IMR-90 (cell line): ENCODE measurements at regions not wholly inside any gene's neighbourhood (a gene's known extent, or its start where the extent isn't known, plus 50 kb on each side); places are given as distances from the start of the nearest gene placed in this dataset.

Experiments used
- ATAC-seq: fragments of 200-7000 bp; cut with Tn5 transposase; 2 replicates; pipeline ENCODE4 v1.9.1; 2020; ENCODE audit warnings: low read depth, mild to moderate bottlenecking, moderate library complexity
- BruUV-seq: library from RNA; stranded (reverse); fragments of 400-500 nt; replicated peaks from 2 replicates; lab custom pipeline; 2021; lab: Mats Ljungman, UMichigan
- CTCF ChIA-PET: fragments of 300-600 bp; formaldehyde crosslinking; extraction: SDS; loops from one replicate; lab custom pipeline; 2021; ENCODE audit warnings: antibody characterized with exemption; lab: Yijun Ruan, JAX
- POLR2A ChIA-PET: fragments of 300-600 bp; sonication (Branson Sonifier 250); formaldehyde crosslinking; loops from one replicate; lab custom pipeline; 2022; ENCODE audit warnings: antibody characterized with exemption; ENCODE audit not compliant: unreplicated experiment; lab: Charles Lee
- DNase-seq: peaks from one replicate; pipeline ENCODE4 v3.0.0; 2013
- H2AFZ ChIP-seq: replicated peaks from 2 replicates; pipeline ENCODE3; 2013; ENCODE audit warnings: low read length, mild to moderate bottlenecking; ENCODE audit not compliant: poor library complexity
- H2AK5ac ChIP-seq: 2 replicates; pipeline ENCODE4 v1.6.1; 2013; ENCODE audit warnings: low read depth, low read length, inconsistent platforms
- H2AK9ac ChIP-seq: replicated peaks from 2 replicates; pipeline ENCODE3; 2013; ENCODE audit warnings: mild to moderate bottlenecking, low read depth, low read length, moderate library complexity; ENCODE audit not compliant: poor library complexity
- H2BK120ac ChIP-seq: 2 replicates; pipeline ENCODE4 v1.6.1; 2013; ENCODE audit warnings: low read depth, low read length, inconsistent platforms
- H2BK15ac ChIP-seq: 3 replicates; pipeline ENCODE4 v1.6.1; 2013; ENCODE audit warnings: low read depth, low read length, inconsistent platforms
- H2BK20ac ChIP-seq: 2 replicates; pipeline ENCODE4 v1.6.1; 2013; ENCODE audit warnings: low read depth, mild to moderate bottlenecking, inconsistent platforms, low read length, moderate library complexity
- H2BK5ac ChIP-seq: 2 replicates; pipeline ENCODE4 v1.6.1; 2013; ENCODE audit warnings: mild to moderate bottlenecking, low read depth, low read length, inconsistent platforms; ENCODE audit not compliant: poor library complexity, severe bottlenecking
- H3K14ac ChIP-seq: replicated peaks from 2 replicates; pipeline ENCODE4 v1.6.1; 2013; ENCODE audit warnings: low read depth, low read length, inconsistent platforms
- H3K18ac ChIP-seq: 2 replicates; pipeline ENCODE4 v1.6.1; 2013; ENCODE audit warnings: low read depth, low read length, control low read depth
- H3K23ac ChIP-seq: 2 replicates; pipeline ENCODE4 v1.6.1; 2013; ENCODE audit warnings: low read depth, low read length, inconsistent platforms
- H3K27ac ChIP-seq: 2 replicates; pipeline ENCODE4 v1.5.1; 2013; ENCODE audit warnings: mild to moderate bottlenecking, control low read depth, low read length; ENCODE audit not compliant: insufficient read depth
- H3K27me3 ChIP-seq: 2 replicates; pipeline ENCODE4 v1.6.1; 2013; ENCODE audit warnings: low read length; ENCODE audit not compliant: control insufficient read depth, insufficient read depth
- H3K36me3 ChIP-seq: 2 replicates; pipeline ENCODE4 v1.6.1; 2013; ENCODE audit warnings: low read length, mixed read lengths; ENCODE audit not compliant: control insufficient read depth, insufficient read depth
- H3K4ac ChIP-seq: 2 replicates; pipeline ENCODE4 v1.6.1; 2013; ENCODE audit warnings: low read depth, low read length, inconsistent platforms
- H3K4me1 ChIP-seq: 2 replicates; pipeline ENCODE4 v1.6.1; 2013; ENCODE audit warnings: low read length, mixed read lengths; ENCODE audit not compliant: control insufficient read depth, insufficient read depth
- H3K4me2 ChIP-seq: 2 replicates; pipeline ENCODE4 v1.6.1; 2013; ENCODE audit warnings: low read depth, mild to moderate bottlenecking, control low read depth, low read length, moderate library complexity
- H3K4me3 ChIP-seq: 2 replicates; pipeline ENCODE4 v1.5.1; 2013; ENCODE audit warnings: low read depth, mild to moderate bottlenecking, control low read depth, low read length, moderate library complexity; ENCODE audit not compliant: insufficient read depth
- H3K56ac ChIP-seq: 2 replicates; pipeline ENCODE4 v1.6.1; 2013; ENCODE audit warnings: low read length, inconsistent platforms; ENCODE audit not compliant: insufficient read depth; ENCODE audit errors: extremely low read depth
- H3K79me1 ChIP-seq, 2 experiments: 2 replicates each; pipeline ENCODE4 v1.6.1; 2013; ENCODE audit warnings: low read length in 2 of 2, inconsistent platforms in 1 of 2, low read depth in 1 of 2
- H3K9ac ChIP-seq: 2 replicates; pipeline ENCODE4 v1.6.1; 2013; ENCODE audit warnings: low read depth, low read length, control low read depth
- H3K9me1 ChIP-seq: 2 replicates; pipeline ENCODE4 v1.6.1; 2013; ENCODE audit warnings: low read length, inconsistent platforms; ENCODE audit not compliant: insufficient read depth
- H3K9me3 ChIP-seq: 2 replicates; pipeline ENCODE4 v1.6.1; 2013; ENCODE audit warnings: low read length; ENCODE audit not compliant: control insufficient read depth, insufficient read depth
- H4K20me1 ChIP-seq: 2 replicates; pipeline ENCODE4 v1.6.1; 2013; ENCODE audit warnings: low read length, inconsistent platforms; ENCODE audit not compliant: insufficient read depth
- H4K5ac ChIP-seq: 2 replicates; pipeline ENCODE4 v1.6.1; 2013; ENCODE audit warnings: mild to moderate bottlenecking, low read depth, low read length, control low read depth
- H4K8ac ChIP-seq, 2 experiments: 2 replicates each; pipeline ENCODE4 v1.6.1; 2013; ENCODE audit warnings: low read depth in 2 of 2, low read length in 2 of 2, control low read depth in 1 of 2, inconsistent platforms in 1 of 2
- H4K91ac ChIP-seq: 2 replicates; pipeline ENCODE4 v1.6.1; 2013; ENCODE audit warnings: low read depth, low read length, inconsistent platforms; ENCODE audit not compliant: insufficient read depth
- BHLHE40 ChIP-seq: fragments of 150-350 bp; IDR thresholded peaks from 2 replicates; pipeline ENCODE4 v1.6.1; 2016; ENCODE audit warnings: mild to moderate bottlenecking, low read depth, low read length
- CEBPB ChIP-seq: IDR thresholded peaks from 2 replicates; pipeline ENCODE4 v1.6.1; 2012; ENCODE audit warnings: low read depth, low read length, improper control_type of control experiment
- CHD1 ChIP-seq: IDR thresholded peaks from 2 replicates; pipeline ENCODE4 v1.6.1; 2012; ENCODE audit warnings: low read depth, low read length, improper control_type of control experiment
- CTCF ChIP-seq: conservative IDR thresholded peaks from 2 replicates; pipeline ENCODE4 v1.5.1; 2012; ENCODE audit warnings: mild to moderate bottlenecking, low read depth, low read length, improper control_type of control experiment
- ELK1 ChIP-seq: fragments of 150-350 bp; IDR thresholded peaks from 2 replicates; pipeline ENCODE4 v1.6.1; 2016; ENCODE audit warnings: low read depth, mild to moderate bottlenecking, low read length, moderate library complexity, borderline replicate concordance
- FOS ChIP-seq: fragments of 150-350 bp; IDR thresholded peaks from 2 replicates; pipeline ENCODE4 v1.6.1; 2016; ENCODE audit warnings: low read depth, low read length
- MAFK ChIP-seq: IDR thresholded peaks from 2 replicates; pipeline ENCODE4 v1.6.1; 2012; ENCODE audit warnings: low read depth, low read length, improper control_type of control experiment
- MAZ ChIP-seq: IDR thresholded peaks from 2 replicates; pipeline ENCODE4 v1.6.1; 2012; ENCODE audit warnings: low read depth, mild to moderate bottlenecking, low read length, improper control_type of control experiment, moderate library complexity, borderline replicate concordance
- MXI1 ChIP-seq: IDR thresholded peaks from 2 replicates; pipeline ENCODE4 v1.6.1; 2012; ENCODE audit warnings: low read depth, mild to moderate bottlenecking, low read length, moderate library complexity, borderline replicate concordance
- NFE2L2 ChIP-seq: fragments of 150-350 bp; IDR thresholded peaks from 2 replicates; pipeline ENCODE4 v1.6.1; 2016; ENCODE audit warnings: low read depth, mild to moderate bottlenecking, low read length
- POLR2A ChIP-seq: IDR thresholded peaks from 2 replicates; pipeline ENCODE4 v1.6.1; 2012; ENCODE audit warnings: mild to moderate bottlenecking, low read depth, low read length
- RAD21 ChIP-seq: IDR thresholded peaks from 2 replicates; pipeline ENCODE4 v1.6.1; 2012; ENCODE audit warnings: low read length, improper control_type of control experiment
- RCOR1 ChIP-seq: IDR thresholded peaks from 2 replicates; pipeline ENCODE4 v1.6.1; 2012; ENCODE audit warnings: mild to moderate bottlenecking, low read length, improper control_type of control experiment; ENCODE audit not compliant: insufficient replicate concordance
- RFX5 ChIP-seq: IDR thresholded peaks from 2 replicates; pipeline ENCODE4 v1.8.0; 2012; ENCODE audit warnings: low read depth, mild to moderate bottlenecking, low read length, moderate library complexity
- SMC3 ChIP-seq: fragments of 150-350 bp; IDR thresholded peaks from 2 replicates; pipeline ENCODE4 v1.6.1; 2016; ENCODE audit warnings: low read depth, mild to moderate bottlenecking, antibody characterized with exemption, low read length, moderate library complexity
- WGBS, 2 experiments: methylation state at CpG; one replicate each; pipeline versions ENCODE4 v1.1.5 to v1.1.7; 2013; ENCODE audit warnings: missing lambda C conversion rate in 2 of 2; ENCODE audit not compliant: insufficient read length in 1 of 2; ENCODE audit errors: extremely low coverage in 2 of 2; 5-methylcytosine and 5-hydroxymethylcytosine counted together
- dilution Hi-C: fragments of 300-500 bp; cut with HindIII; formaldehyde crosslinking; loops from one replicate; pipeline ENCODE4 v1.14.3; 2018; ENCODE audit warnings: low sequenced_read_pairs; ENCODE audit not compliant: unreplicated experiment
- in situ Hi-C: fragments of 300-500 bp; cut with MboI; formaldehyde crosslinking; loops from 3 replicates; pipeline ENCODE4 v1.14.3; 2019; ENCODE audit warnings: low sequenced_read_pairs, inconsistent platforms, mixed read lengths
- intact Hi-C: fragments of 100-400 bp; cut with micrococcal nuclease; formaldehyde crosslinking; loops from 2 replicates; pipeline ENCODE4 v1.10.0; 2022
- TF ChIP-seq, protein P1 (sequence below): fragments of 150-350 bp; IDR thresholded peaks from 2 replicates; pipeline ENCODE4 v1.6.1; 2017; ENCODE audit warnings: mild to moderate bottlenecking, antibody characterized with exemption, low read length, low read depth

- H3K4me1 ChIP-seq, result peaks cover 14% of the 10 kb centered on the region
- H3K9me1 ChIP-seq, result peaks cover 33% of the 10 kb centered on the region
- peak overlapping the region; percentile 62; the same call in 1 of the 2 replicates for H2AK5ac ChIP-seq
- peak overlapping the region; percentile 29 for H3K4ac ChIP-seq
- H2BK5ac ChIP-seq, result no peak overlapping the region
- no peak overlapping the region for H3K18ac ChIP-seq
- dilution Hi-C loops (no loop called here), intact Hi-C loops (no loop called here), in situ Hi-C loops (no loop called here)
- 82% methylated on average over 3 of the region's 8 CpGs; no CpG with 5 or more reads in 1 of the 2 experiments for WGBS, 2 experiments
- H3K23ac ChIP-seq, result no peak overlapping the region
- H3K36me3 ChIP-seq, result peaks cover 6% of the 10 kb centered on the region; the same call in 1 of the 2 replicates
- no peak overlapping the region for H2BK15ac ChIP-seq
- no peak overlapping the region for H3K9ac ChIP-seq
- no peak overlapping the region for H3K27ac ChIP-seq
- ATAC-seq, result no peak
- H4K20me1 ChIP-seq, result peaks cover 19% of the 10 kb centered on the region
- peak overlapping the region; percentile 52; the same call in 1 of the 2 replicates for H2BK20ac ChIP-seq
- no peak overlapping the region for H3K56ac ChIP-seq
- peak overlapping the region; percentile 6; the same call in 1 of the 2 replicates for H3K14ac ChIP-seq
- no peaks in the 10 kb centered on the region for H3K9me3 ChIP-seq
- H3K79me1 ChIP-seq, result peaks cover 21 to 84% of the 10 kb centered on the region in 2 experiments
- POLR2A ChIA-PET, result no interaction called here
- H2AK9ac ChIP-seq, result no peak overlapping the region
- H3K4me2 ChIP-seq, result no peak overlapping the region
- TF ChIP-seq, protein P1, sequence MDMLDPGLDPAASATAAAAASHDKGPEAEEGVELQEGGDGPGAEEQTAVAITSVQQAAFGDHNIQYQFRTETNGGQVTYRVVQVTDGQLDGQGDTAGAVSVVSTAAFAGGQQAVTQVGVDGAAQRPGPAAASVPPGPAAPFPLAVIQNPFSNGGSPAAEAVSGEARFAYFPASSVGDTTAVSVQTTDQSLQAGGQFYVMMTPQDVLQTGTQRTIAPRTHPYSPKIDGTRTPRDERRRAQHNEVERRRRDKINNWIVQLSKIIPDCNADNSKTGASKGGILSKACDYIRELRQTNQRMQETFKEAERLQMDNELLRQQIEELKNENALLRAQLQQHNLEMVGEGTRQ, result no peak
- TF ChIP-seq BHLHE40 (no peak), POLR2A (no peak), CTCF (no peak), SMC3 (no peak), MAFK (no peak), MXI1 (no peak), CHD1 (no peak), RCOR1 (no peak), FOS (no peak), NFE2L2 (no peak), MAZ (no peak), RFX5 (no peak), ELK1 (no peak), CEBPB (no peak), RAD21 (no peak)
- peak overlapping the region; percentile 60; the same call in 1 of the 2 replicates for H2BK120ac ChIP-seq
- no peak overlapping the region for H2AFZ ChIP-seq
- no TSS peak for BruUV-seq
- H4K91ac ChIP-seq, result peak overlapping the region; percentile 28
- H4K8ac ChIP-seq, result peak overlapping the region in 1 of 2 experiments; percentile 26; a peak in 1 of 4 replicates
- no peaks in the 10 kb centered on the region for H3K27me3 ChIP-seq
- peak overlapping the region; percentile 27; the same call in 1 of the 2 replicates for H4K5ac ChIP-seq
- H3K4me3 ChIP-seq, result no peak overlapping the region
- CTCF ChIA-PET, result no interaction called here
- DNase-seq, result no peak
These were observed 52.0 kb upstream of the NPAS1 start for GRCh38 chr19:46967578-46968032.
